Mammary epithelial cell (primary cell): ENCODE measurements at regions not wholly inside any gene's neighbourhood (a gene's known extent, or its start where the extent isn't known, plus 50 kb on each side); places are given as distances from the start of the nearest gene placed in this dataset.

Source experiments
- CTCF ChIP-seq, 2 donors: IDR thresholded peaks in 1 of 2; conservative IDR thresholded peaks in 1 of 2; 2 replicates each; pipeline ENCODE4 v1.5.1; 2011 to 2012; ENCODE audit warnings: inconsistent platforms in 2 of 2, low read length in 2 of 2, mild to moderate bottlenecking in 2 of 2, control low read depth in 1 of 2, low read depth in 1 of 2; ENCODE audit not compliant: insufficient read depth in 1 of 2; ENCODE audit errors: extremely low read depth in 1 of 2
- EZH2 ChIP-seq: IDR thresholded peaks from 2 replicates; pipeline ENCODE4 v1.6.1; 2012; ENCODE audit warnings: low read length, inconsistent platforms, borderline replicate concordance

GRCh38 chr4:100108869-100109268 lies 81.4 kb downstream of the DDIT4L start:
- TF ChIP-seq EZH2 (no peak), CTCF (conservative IDR thresholded peaks at IDR 0.05 in 1 of 2, IDR thresholded peaks at IDR 0.05 in 1 of 2; ENCODE audit: extremely low read depth in 1 of 2, insufficient read depth in 1 of 2, low read depth in 1 of 2, low read length in 2 of 2) (no peak)
